K562 (cell line): ENCODE measurements at regions not wholly inside any gene's neighbourhood (a gene's known extent, or its start where the extent isn't known, plus 50 kb on each side); places are given as distances from the start of the nearest gene placed in this dataset.

ENCODE experiments used
- CTCF ChIP-seq, 3 experiments: IDR thresholded peaks in 2 of 3; conservative IDR thresholded peaks in 1 of 3; 2 replicates each; pipeline ENCODE4 v1.5.1; 2011 to 2012; ENCODE audit warnings: low read length in 3 of 3, mild to moderate bottlenecking in 3 of 3, control low read depth in 2 of 3, improper control_type of control experiment in 1 of 3, inconsistent platforms in 1 of 3, low read depth in 1 of 3, mixed read lengths in 1 of 3, moderate library complexity in 1 of 3; ENCODE audit not compliant: insufficient read depth in 2 of 3
- E2F6 ChIP-seq, 2 experiments: IDR thresholded peaks; 2 replicates each; pipeline ENCODE4 v1.6.1; 2011; ENCODE audit warnings: borderline replicate concordance in 1 of 2, control low read depth in 1 of 2, low read depth in 1 of 2, low read length in 1 of 2, mild to moderate bottlenecking in 1 of 2, mixed read lengths in 1 of 2, moderate library complexity in 1 of 2; ENCODE audit not compliant: insufficient read depth in 1 of 2, insufficient read length in 1 of 2, poor library complexity in 1 of 2, severe bottlenecking in 1 of 2; ENCODE audit errors: extremely low read depth in 1 of 2
- L3MBTL2 ChIP-seq: fragments of 450-650 bp; IDR thresholded peaks from 2 replicates; pipeline ENCODE4 v1.6.1; 2016; ENCODE audit warnings: mild to moderate bottlenecking, moderate library complexity
- MIER1 ChIP-seq: fragments of 450-650 bp; IDR thresholded peaks from 2 replicates; pipeline ENCODE4 v1.6.1; 2016; ENCODE audit warnings: antibody characterized with exemption, mild to moderate bottlenecking, low read depth
- NR2C1 ChIP-seq, 2 experiments: fragments of 450-650 bp; IDR thresholded peaks; 2 replicates each; pipeline ENCODE4 v1.6.1; 2017; ENCODE audit warnings: mild to moderate bottlenecking in 2 of 2, antibody characterized with exemption in 1 of 2, inconsistent platforms in 1 of 2, missing compliant biosample characterization in 1 of 2, missing genetic modification characterization in 1 of 2
- RB1 ChIP-seq: fragments of 450-650 bp; IDR thresholded peaks from 2 replicates; pipeline ENCODE4 v1.6.1; 2017; ENCODE audit warnings: low read depth, mild to moderate bottlenecking
- RREB1 ChIP-seq: fragments of 250-450 bp; sonication (Bioruptor Pico); IDR thresholded peaks from 2 replicates; pipeline ENCODE4 v1.4.0; 2020
- SAFB ChIP-seq: fragments of 200-400 bp; formaldehyde crosslinking; IDR thresholded peaks from 2 replicates; pipeline ENCODE4 v1.6.1; 2017; ENCODE audit warnings: low read depth, low read length, borderline replicate concordance
- ZBTB33 ChIP-seq: sonication (generic); formaldehyde crosslinking; IDR thresholded peaks from 2 replicates; pipeline ENCODE4 v1.8.1; 2023; ENCODE audit warnings: mild to moderate bottlenecking, missing genetic modification reagents
- ZNF384 ChIP-seq: IDR thresholded peaks from 2 replicates; pipeline ENCODE4 v1.6.1; 2012; ENCODE audit warnings: low read depth, low read length, improper control_type of control experiment

GRCh38 chrX:131762802-131763234, 218.9 kb downstream of the OR13H1 start (continued):
- TF ChIP-seq ZBTB33 (CRISPR knock-in tag) (peak; percentile 56), CTCF (IDR thresholded peaks at IDR 0.05 in 2 of 3, conservative IDR thresholded peaks at IDR 0.05 in 1 of 3; ENCODE audit: insufficient read depth in 2 of 3, low read depth in 1 of 3, low read length in 3 of 3) (peak in 2 of 3 experiments; percentile 32 to 56; a peak in 2 of 6 replicates), SAFB (no peak), RB1 (peak; percentile 36; the same call in 1 of the 2 replicates), E2F6 (IDR thresholded peaks at IDR 0.05; ENCODE audit: borderline replicate concordance in 1 of 2, extremely low read depth in 1 of 2, insufficient read depth in 1 of 2, insufficient read length in 1 of 2, low read depth in 1 of 2, low read length in 1 of 2, poor library complexity in 1 of 2, severe bottlenecking in 1 of 2) (peak; percentile 12 to 31), RREB1 (CRISPR knock-in tag) (no peak), MIER1 (no peak), ZNF384 (peak; percentile 98), L3MBTL2 (peak; percentile 17; the same call in 1 of the 2 replicates), NR2C1 (IDR thresholded peaks at IDR 0.05) (no peak), NR2C1 (tag; IDR thresholded peaks at IDR 0.05) (no peak)
